Activated naive CD4-positive, alpha-beta T cell treated with Interleukin-2 at 50 U/mL for 16 hours (primary cell): ENCODE measurements at regions not wholly inside any gene's neighbourhood (a gene's known extent, or its start where the extent isn't known, plus 50 kb on each side); places are given as distances from the start of the nearest gene placed in this dataset.

Source experiments
- DNase-seq: peaks from one replicate; pipeline ENCODE4 v3.0.0-alpha.2; 2020

DNA sequence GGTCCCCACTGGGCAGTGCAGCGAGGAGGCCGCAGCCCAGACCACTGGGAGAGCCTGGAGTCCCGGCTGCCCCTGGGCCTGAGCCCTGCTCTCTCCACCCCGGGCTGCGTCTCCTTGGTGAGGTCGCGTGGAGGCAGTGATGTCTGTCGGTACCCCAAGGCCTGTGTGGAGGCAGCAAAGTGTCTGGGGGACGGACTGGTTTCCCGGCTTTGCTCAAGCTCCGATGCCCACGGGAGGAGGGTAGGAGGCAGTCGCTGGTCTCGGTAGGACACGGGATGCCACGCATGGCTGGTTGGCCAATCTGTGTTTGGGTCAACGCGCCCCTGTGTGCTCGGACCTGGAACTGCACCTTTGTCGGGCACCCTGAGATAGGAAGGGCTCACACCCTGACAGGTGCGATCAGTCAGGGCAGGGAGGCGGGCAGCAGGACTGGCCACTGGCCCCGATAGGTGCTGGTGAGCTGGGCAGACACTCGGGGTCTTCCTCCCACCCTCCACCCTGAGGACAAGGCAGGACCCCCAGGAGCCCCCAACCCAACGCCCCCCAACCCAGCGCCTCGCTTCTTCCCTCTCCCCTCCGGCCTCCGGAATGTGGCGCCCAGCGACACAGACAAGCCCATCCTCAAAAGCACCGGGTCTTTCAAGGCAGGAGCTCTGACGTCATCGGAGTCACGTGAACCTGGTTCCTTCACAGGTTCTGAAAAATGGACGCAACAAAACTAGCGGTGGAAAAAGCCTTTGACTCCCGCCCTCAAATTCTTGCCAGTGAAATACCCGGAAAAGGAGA lies 288.6 kb downstream of the NDUFA10 start:
- DNase-seq = no peak

DNA sequence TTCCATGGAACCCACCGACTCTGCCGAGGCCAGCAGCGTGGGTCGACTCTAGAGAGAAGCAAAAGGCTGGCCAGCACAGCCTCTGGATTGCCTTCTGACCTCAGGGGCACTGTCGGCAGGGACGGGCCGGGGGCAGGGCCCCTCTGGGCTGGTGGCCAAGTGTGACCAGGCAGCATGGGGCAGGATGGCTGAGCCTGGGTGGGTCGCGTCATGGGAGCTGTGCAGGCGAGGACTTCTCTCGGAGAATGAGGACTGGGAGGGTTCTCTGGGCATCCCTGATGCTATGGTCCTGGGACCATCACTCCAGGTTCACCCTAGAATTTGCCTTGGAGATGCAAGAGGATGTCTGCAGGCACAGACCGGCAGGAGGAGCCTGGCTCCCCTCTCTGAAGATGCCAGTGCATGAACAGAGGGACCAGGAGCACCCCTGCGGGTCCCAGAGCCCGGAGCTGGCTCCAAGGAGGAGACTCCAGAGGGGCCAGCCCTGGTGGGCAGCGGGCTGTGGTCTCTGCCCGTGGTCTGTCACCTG lies 289.2 kb downstream of the NDUFA10 start:
- no peak for DNase-seq

DNA sequence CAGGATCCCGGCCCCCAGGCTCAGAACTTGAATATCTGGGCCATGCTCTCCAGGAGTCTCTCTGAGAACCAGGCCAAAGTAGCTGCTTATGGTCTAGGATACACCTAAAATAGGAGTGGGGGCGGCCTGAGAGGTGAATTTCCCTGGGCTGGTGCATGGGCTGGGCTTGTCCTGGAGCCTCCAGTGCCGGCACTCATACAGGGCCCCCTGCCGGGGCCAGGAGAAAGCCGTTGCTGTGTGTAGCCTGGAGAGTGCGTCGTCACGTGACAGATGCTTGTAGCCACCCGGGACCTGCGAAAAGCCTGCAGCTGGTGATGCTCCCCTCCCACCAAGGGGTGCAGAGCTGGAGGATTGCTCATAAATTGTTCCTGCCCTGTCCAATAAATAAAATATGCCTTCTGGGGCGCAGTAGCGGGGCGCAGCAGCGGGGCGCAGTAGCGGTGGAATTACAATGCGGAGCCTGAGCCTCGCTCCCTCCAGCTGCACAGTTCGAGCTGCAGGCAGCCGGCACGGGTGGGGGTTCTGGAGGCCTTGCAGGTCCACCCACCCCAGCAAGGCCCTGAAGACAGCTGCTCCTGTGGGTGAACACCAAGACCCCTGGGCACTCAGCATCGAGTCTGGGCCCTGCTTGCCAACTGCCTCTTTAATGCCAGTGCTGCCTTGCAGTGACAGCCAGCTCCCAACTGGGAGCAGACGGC lies 289.9 kb downstream of the NDUFA10 start:
- no peak for DNase-seq

DNA sequence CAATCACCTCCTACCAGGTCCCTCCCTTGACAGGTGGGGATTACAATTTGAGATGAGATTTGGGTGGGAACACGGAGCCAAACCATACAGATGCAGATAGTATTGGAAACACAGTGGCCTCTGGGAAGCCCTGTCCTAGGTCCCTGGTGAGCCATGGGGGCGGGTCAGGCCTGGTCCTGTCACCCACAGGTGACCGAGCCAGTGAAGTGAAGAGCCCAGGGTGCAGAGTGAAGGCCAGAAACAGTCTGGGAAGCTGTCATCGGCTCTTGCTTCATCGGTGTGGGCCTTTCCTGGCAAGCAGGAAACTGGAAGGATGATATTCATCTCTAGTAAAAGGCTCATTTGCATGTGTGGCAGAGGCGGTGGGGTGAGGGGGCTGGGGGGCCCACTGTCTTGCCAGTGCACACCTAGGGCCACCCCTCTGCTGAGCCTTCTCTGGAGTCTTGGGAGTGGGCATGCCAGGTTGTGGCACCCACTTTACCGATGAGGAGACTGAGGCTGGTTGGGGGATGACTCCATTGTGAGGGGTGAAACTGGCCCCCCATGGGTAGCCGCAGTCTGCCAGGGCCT lies 290.6 kb downstream of the NDUFA10 start:
- no peak for DNase-seq

DNA sequence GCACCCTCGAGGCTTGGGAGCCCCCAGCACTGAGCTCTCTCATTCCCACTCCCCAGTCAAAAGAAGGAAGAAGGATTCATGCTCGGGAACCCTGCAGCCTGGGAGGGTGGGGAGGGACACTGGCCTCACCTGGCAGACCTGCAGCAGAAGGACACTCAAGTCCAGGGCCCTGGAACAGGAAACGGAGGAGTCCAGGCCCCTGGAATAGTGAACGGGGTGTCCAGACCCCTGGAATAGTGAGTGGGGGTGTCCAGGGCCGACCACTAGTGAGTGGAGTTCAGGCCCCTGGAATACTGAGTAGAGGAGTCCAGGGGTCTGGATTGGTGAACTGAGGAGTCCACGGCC lies 292.5 kb downstream of the NDUFA10 start:
- no peak for DNase-seq

DNA sequence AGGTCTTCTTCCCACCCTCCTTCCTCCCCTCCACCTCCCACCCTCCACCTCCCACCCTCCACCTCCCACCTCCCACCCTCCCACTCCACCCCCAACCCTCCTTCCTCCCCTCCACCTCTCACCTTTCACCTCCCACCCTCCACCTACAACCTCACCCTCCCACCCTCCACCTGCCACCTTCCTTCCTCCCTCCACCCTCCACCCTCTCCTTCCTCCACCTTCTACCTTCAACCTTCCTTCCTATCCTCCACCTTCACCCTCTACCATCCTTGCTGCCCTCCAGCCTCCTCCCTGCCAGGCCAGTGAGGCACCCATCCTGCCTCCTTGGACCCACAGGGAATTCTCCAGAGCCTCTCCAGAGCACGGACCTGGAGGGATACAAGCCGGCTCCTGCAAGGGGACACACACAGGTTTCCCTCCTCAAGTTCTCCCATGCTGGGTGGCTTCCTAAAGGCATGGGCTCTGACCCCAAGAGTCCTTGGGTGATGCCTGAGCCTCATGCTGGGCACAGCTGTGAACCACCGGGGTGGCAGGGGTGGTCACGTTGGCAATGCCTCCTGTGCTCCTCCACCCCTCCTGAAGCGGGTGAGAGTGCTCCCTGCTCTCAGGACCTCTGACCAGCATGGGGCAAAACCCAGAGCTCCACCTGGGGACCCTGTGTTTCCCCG lies 293.0 kb downstream of the NDUFA10 start:
- no peak for DNase-seq

DNA sequence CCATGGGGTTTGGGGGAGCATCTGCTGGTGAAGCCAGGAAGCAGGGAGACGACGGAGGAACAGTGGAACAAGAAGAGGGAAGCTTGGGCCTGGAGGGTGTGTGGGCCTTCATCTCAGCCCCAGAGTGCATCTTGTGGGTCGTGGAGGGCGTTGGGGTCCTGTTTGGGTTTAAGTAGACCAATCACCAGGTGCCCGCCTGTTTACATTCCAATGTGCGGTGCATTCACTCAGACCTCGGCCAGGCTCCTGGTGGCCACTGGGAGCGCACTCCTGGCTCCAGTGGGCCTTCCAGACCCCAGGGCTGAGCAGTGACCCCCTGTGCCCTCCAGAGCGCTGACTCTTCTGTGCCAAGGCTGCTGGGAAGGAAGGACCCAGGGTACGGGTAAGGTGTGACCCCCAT lies 293.7 kb downstream of the NDUFA10 start:
- DNase-seq = no peak

DNA sequence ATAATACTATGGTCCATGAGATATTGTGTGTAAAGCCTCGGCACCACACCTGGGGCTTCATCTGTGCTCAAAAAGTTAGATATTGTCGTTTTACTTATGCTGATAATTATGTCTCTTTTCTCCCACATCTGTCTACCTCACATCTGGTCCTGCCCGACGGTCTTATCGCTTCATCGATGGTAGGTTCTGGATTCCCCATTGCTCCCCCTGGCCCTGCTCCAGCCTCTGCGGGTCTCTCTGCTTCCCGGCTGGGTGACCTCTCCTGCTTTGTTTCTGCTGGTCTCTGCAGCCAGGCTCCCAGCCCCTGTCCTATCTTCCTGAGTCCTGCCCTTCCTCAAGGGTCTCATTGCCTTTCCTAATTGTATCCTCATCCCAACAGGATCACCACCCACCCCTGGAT lies 294.2 kb downstream of the NDUFA10 start:
- DNase-seq = no peak

DNA sequence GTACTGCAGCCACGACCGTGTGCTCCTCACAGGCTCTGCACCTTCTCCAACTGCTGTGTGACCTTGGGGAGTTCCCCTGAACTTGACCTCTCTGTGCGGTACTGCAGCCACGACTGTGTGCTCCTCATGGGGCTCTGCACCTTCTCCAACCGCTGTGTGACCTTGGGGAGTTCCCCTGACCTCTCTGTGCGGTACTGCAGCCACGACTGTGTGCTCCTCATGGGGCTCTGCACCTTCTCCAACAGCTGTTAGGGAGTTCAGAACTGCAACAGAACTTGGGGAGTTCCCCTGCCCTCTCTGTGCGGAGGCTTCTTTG lies 294.6 kb downstream of the NDUFA10 start:
- peak; percentile 6 for DNase-seq

DNA sequence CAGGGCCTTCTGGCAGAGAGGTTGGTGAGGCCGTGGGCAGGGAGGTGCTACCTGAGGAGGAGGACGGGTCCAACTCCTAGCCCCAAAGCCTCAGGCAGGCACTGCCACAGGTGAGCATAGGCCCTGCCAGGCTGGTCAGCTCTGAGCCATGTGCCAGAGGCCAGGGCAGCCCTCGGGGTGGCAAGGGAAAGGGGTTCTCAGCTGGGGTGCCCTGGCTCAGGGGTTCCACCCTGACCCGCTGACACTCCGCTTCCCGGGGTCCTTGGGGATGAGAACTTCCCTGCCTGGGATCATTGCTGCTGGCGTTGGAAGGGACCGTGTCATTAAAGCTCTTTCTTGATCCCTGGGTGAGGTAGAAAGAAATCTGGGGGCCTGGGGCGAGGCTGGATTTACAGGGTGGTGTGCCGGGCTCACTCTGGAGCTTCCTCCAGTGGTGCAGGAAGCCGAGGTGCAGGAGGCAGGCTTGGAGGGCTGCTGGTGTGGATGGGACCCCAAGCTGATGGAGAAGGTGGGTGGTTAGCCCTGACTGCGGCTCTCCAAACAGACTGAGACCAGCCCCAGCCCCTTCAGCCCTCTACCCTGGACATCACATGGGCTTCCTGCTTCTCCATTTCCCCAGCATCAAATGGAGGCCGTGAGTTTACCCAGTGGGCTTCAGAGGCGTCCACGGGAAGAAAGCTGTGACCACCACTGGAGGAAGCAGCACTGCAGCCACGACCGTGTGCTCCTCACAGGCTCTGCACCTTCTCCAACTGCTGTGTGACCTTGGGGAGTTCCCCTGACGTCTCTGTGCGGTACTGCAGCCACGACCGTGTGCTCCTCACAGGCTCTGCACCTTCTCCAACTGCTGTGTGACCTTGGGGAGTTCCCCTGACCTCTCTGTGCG lies 295.2 kb downstream of the NDUFA10 start:
- DNase-seq = no peak

DNA sequence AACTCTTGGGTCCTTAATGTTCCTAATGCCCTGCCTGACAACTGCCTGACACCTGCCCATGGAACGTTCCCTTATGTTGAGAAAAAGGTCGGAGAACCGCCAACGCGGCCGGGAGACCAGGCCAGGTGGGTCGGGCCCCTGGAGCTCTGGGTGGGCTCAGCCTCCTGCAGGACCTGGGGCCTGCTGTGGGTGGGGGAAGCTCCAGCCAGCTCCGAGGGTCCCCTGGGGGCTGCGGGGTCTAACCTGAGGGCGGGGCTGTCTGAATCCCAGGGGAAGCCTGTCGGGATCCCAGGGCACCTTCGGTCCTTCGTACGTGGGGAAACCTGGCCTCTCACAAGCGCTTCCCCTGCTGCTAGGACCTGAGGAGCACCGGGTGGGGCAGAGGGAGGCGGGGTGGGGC lies 296.0 kb downstream of the NDUFA10 start:
- no peak for DNase-seq

DNA sequence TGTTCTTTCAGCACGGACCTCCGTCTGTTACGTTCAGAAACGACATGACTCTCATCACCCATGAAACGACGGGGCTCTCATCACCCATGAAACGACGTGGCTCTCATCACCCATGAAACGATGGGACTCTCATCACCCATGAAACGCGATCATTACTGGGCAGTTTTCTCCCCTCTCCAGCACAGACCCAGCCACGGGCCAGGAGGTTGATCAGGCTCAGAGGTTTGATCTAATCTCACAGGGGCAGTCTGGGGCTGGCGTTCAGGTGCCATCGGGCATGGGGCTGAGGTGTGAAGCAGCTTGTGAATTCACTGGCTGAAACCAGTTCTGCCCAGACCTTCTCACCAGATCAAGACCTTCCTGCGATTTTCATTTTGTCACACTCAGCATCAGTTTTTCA lies 296.4 kb downstream of the NDUFA10 start:
- DNase-seq = no peak

DNA sequence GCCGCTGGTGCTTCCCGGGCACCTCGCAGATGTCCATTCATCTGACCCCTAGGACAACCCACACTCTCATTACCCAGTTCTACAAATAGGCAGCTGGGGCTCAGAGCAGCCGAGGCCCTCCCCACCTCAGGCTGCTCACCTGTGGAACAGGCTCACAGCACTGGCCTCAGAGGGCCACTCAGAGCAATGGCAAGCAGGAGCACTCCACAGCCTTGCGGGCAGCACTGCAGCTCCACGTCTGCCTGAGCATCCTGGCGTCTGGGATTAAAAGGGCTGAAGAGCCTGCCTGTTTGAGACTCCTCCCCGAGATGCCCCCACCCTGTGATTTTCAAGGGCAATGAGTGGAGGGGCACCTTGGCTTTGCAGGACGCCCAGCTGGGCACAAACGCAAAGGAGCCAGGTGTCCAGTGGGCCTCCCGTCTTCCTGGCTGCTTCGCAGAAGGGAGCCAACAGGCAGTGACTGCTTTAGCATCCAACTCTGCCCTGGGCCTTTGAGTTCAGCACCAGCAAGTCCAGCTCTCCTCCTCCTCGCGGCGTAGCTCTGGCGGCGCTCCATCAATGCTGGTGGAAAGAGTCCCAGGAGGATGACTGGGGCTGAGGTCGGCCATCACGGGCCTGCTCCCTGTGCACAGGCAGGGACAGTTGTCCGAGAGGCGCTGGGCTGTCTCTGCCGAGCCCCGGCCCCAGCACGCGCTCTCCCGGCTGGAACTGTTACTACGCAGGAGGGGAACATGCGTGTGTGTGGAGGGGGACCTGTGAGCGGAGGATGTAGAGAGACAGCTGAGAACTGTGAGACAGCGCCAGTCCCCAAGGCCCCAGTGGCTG lies 297.2 kb downstream of the NDUFA10 start:
- DNase-seq = no peak

DNA sequence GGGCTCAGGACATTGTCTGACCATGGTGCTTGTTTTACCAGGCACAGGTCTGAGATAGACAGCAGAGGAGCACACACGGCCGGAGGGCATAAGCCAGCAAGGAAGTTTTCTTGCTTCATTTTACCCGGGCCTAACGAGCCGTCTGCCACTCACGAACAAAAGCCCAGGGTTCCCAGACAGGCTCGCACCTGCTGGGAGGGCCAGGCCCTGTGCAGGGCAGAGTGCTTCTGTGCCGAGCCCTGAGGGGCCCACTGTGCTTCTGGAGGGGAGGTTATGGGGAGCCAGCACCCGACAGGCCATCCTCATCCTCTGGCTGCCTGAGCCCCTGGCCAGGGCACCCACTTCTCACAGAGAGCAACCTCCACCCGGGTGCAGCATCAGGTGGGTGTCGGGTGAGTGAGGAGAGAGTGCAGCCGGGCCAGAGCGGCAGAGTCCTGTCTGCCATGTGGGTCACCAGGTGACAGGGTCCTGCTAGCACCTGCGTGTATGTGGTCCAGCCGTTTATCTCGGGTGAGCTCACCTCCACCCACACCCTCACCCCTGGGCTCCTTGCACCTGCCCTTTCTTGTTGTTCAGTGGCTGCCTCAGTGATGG lies 297.9 kb downstream of the NDUFA10 start:
- no peak for DNase-seq

DNA sequence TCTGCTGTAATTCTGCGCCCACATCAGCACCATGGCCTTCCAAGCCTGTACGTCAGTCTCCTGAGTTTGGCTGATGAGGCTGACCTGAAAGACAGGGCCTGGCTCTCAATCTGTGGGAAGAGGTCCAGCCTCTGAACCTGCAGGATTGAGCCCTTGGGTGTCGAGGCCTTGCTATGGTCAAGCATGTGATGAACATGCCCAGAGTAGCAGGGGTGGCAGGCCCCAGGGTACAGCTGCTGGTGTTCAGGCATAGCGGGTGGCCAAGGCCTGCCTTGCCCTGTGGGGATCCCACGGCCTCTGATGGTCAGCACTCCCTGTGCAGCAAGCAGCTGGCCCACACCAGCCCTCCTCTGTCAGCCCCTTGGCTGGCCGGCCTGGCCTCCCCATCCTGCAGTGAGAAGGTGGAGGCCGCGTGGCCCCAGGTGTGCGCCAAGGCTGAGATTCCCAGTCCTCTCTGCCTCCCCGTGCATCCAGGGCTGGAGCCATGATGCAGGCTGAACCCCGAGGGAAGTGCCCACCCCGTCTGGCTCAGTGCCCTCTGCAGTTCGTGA lies 298.4 kb downstream of the NDUFA10 start:
- DNase-seq = no peak

DNA sequence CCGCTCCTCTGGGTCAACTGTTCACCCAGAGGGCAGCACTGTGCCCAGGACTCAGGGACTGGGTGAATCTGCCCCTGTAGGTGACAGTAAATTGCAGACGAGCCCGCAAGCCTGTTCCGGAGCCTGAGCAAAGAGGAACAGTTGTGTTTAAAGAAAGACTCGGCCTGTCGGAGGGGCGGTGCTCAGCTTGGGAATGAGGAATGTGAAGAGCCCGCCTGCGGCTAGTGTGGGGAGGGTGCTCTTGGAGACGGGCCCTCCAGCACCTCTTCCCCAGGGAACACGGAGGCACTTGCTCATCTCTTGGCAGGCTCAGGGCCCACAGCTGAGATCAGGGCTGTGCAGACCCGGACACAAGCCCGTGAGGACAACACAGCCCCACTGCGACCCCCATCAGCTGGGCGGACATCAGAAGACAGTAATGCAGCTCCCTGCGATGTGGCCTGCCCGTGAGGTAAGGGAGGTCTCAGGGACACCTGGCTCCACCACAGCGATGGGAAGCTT lies 299.0 kb downstream of the NDUFA10 start:
- DNase-seq = no peak

DNA sequence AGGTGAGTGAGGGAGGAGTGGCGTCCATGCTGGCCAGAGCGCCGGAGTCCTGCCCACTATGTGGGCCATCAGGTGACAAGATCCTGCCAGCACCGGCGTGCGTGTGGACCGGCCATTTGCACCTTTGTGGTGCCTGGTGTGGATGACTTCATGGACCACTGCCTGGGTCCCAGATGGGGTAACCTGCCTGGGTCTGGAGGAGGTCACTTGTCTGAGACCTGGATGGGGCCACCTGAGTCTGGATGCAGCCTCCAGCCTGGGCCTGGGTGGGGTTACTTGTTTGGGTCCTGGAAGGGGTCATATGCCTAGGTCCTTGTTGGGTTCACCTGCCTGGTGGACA lies 299.6 kb downstream of the NDUFA10 start:
- DNase-seq = no peak

DNA sequence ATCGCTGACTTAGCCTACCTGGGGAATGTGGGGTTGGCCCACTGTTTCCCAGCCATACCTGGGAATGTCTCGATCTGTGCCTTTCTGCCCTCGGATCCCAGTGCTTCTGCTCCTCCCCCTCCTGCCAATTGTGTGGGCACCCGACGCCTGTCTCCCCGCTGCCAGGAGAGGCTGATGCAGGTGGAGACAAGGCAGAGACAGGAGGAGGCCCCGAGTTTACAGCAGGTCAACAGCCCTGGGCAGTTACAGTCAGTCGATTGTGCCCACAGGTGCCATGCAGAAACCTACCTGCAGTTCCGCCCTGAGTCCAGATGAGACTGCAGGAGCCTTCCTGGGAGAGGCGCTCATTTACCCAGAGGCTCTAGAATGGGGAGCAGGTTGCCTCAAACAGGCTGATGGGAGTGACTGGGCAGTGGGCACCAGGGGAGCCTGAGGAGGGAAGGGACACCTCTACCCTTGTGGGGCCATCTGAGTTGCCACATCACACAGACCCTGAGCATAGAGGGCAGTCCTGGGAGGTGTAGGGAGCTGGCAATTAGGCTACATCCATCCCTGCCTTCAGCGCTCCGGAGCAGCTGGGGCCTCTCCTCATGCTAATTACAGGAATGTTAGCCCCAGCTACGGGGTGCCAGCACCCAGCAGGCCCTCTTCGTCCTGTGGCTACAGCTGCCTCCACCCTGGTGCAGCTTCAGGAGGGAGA lies 300.1 kb downstream of the NDUFA10 start:
- DNase-seq = no peak

DNA sequence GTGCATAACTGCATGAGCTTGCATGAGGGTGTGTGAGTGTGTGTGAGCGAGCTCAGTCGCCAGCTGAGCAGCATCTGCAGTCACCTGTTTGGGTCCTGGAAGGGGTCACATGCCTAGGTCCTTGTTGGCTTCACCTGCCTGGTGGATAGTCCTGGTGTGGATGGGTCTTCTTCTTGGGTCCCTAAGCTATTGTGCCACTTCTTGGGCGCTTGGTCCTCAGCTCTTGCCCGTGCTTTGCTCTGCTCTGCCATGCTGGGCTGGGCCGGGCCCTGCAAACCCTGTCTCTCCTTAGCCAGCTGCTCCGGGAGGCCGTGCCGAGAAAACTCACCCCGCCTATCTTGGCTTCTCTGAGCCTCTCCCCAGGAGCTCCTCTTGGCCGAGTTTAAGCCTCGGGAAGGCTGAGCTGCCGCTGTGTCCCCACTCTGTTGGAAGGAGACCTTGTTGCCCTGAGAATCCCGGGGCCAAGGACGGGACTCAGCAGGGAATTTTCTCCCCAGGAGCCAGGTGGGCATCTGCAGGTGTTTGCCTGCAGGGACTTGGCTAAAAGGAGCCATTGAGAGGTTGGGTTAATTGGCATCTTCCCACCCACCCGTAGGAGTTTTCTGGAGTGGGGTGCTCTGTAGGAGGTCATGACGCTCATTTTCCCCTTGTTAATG lies 300.8 kb downstream of the NDUFA10 start:
- no peak for DNase-seq
